ENCODE measurements at regions not wholly inside any gene's neighbourhood (a gene's known extent, or its start where the extent isn't known, plus 50 kb on each side); places are given as distances from the start of the nearest gene placed in this dataset.

GRCh38 chr5:110361471-110361870, 365.0 kb downstream of the TMEM232 start:
- peak; percentile 60 for DNase-seq (ENCODE audit: low spot score)

- DNase-seq (ENCODE audit: low spot score), result no peak
Observed at GRCh38 chr5:110362261-110362660, 364.2 kb downstream of the TMEM232 start.

GRCh38 chr5:110366716-110367115, 359.8 kb downstream of the TMEM232 start:
- no peak for DNase-seq (ENCODE audit: low spot score)

Data from AG08395 (cell line).